Body of pancreas (tissue), 4 donors: ENCODE measurements at regions not wholly inside any gene's neighbourhood (a gene's known extent, or its start where the extent isn't known, plus 50 kb on each side); places are given as distances from the start of the nearest gene placed in this dataset.

ENCODE experiments used
- POLR2A ChIP-seq, 3 donors: fragments of 450-650 bp; IDR thresholded peaks; one replicate each; pipeline ENCODE4 v1.6.1; 2016; ENCODE audit warnings: antibody characterized with exemption in 3 of 3, mild to moderate bottlenecking in 2 of 3
- TF ChIP-seq, protein P1 (sequence below), 7 experiments: fragments of 450-650 bp in 4 of 7; fragments of 200-600 bp in 3 of 7; sonication (generic) in 3 of 7; IDR thresholded peaks; one replicate each; pipeline ENCODE4 v1.5.1; 2016 to 2019; ENCODE audit warnings: antibody characterized with exemption in 7 of 7

DNA sequence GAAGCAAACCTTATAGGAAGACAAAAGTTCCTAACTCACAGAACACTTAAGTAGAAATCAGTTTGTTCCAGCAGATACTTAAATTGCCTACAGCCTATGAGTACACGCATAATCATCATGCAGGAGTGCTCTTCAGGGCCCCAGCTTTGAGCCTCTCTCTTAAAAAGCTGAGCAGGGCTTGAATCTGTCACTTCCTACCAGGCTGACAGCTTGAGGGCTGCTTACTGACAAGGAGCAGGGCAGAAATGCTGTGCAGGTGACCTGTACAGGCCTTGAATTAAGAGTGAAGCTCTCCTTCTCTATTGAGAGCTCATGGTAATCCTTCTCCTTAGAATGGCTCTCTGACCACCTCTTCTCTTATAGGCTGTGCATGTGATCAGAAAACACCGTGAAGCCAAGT lies 66.5 kb upstream of the MAST4 start:
- TF ChIP-seq, protein P1, sequence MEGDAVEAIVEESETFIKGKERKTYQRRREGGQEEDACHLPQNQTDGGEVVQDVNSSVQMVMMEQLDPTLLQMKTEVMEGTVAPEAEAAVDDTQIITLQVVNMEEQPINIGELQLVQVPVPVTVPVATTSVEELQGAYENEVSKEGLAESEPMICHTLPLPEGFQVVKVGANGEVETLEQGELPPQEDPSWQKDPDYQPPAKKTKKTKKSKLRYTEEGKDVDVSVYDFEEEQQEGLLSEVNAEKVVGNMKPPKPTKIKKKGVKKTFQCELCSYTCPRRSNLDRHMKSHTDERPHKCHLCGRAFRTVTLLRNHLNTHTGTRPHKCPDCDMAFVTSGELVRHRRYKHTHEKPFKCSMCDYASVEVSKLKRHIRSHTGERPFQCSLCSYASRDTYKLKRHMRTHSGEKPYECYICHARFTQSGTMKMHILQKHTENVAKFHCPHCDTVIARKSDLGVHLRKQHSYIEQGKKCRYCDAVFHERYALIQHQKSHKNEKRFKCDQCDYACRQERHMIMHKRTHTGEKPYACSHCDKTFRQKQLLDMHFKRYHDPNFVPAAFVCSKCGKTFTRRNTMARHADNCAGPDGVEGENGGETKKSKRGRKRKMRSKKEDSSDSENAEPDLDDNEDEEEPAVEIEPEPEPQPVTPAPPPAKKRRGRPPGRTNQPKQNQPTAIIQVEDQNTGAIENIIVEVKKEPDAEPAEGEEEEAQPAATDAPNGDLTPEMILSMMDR (IDR thresholded peaks at IDR 0.05) = no peak
- TF ChIP-seq POLR2A (IDR thresholded peaks at IDR 0.05) = no peak
